ENCODE measurements at regions not wholly inside any gene's neighbourhood (a gene's known extent, or its start where the extent isn't known, plus 50 kb on each side); places are given as distances from the start of the nearest gene placed in this dataset.
"Not testable (repeated sequence)": the region's sequence is repeated elsewhere in the genome, so short reads cannot be mapped to it uniquely, and the experiment has no call there.

- H3K4me3 ChIP-seq (ENCODE audit: low read depth, low read length), result no peak overlapping the region
- H3K9me3 ChIP-seq (ENCODE audit: control insufficient read depth, insufficient read depth, low read length), result no peaks in the 10 kb centered on the region
- H3K9ac ChIP-seq (ENCODE audit: low read depth, low read length), result no peak overlapping the region
- H3K4me1 ChIP-seq (ENCODE audit: control insufficient read depth, insufficient read depth, low read length), result no peaks in the 10 kb centered on the region
- no peaks in the 10 kb centered on the region for H3K36me3 ChIP-seq (ENCODE audit: control insufficient read depth, insufficient read depth, low read length)
- no peaks in the 10 kb centered on the region for H3K27me3 ChIP-seq (ENCODE audit: control insufficient read depth, insufficient read depth, low read length)
Measured at GRCh38 chr1:104331763-104332162, 582.1 kb downstream of the AMY1C start.

GRCh38 chr1:104337927-104338326 is 588.2 kb downstream of the AMY1C start:
- H3K4me3 ChIP-seq (ENCODE audit: low read depth, low read length); H3K4me1 ChIP-seq (ENCODE audit: control insufficient read depth, insufficient read depth, low read length); H3K36me3 ChIP-seq (ENCODE audit: control insufficient read depth, insufficient read depth, low read length); H3K9ac ChIP-seq (ENCODE audit: low read depth, low read length); H3K27me3 ChIP-seq (ENCODE audit: control insufficient read depth, insufficient read depth, low read length); H3K9me3 ChIP-seq (ENCODE audit: control insufficient read depth, insufficient read depth, low read length): not testable (repeated sequence)

GRCh38 chr1:104341944-104342343 is 592.2 kb downstream of the AMY1C start:
- no peaks in the 10 kb centered on the region for H3K9me3 ChIP-seq (ENCODE audit: control insufficient read depth, insufficient read depth, low read length)
- H3K9ac ChIP-seq (ENCODE audit: low read depth, low read length), result no peak overlapping the region
- no peak overlapping the region for H3K4me3 ChIP-seq (ENCODE audit: low read depth, low read length)
- no peaks in the 10 kb centered on the region for H3K27me3 ChIP-seq (ENCODE audit: control insufficient read depth, insufficient read depth, low read length)
- H3K4me1 ChIP-seq (ENCODE audit: control insufficient read depth, insufficient read depth, low read length), result no peaks in the 10 kb centered on the region
- H3K36me3 ChIP-seq (ENCODE audit: control insufficient read depth, insufficient read depth, low read length), result no peaks in the 10 kb centered on the region

GRCh38 chr1:104348277-104348676 is 598.6 kb downstream of the AMY1C start:
- H3K9me3 ChIP-seq (ENCODE audit: control insufficient read depth, insufficient read depth, low read length), result no peaks in the 10 kb centered on the region
- no peaks in the 10 kb centered on the region for H3K27me3 ChIP-seq (ENCODE audit: control insufficient read depth, insufficient read depth, low read length)
- no peaks in the 10 kb centered on the region for H3K36me3 ChIP-seq (ENCODE audit: control insufficient read depth, insufficient read depth, low read length)
- no peak overlapping the region for H3K9ac ChIP-seq (ENCODE audit: low read depth, low read length)
- H3K4me3 ChIP-seq (ENCODE audit: low read depth, low read length), result no peak overlapping the region
- no peaks in the 10 kb centered on the region for H3K4me1 ChIP-seq (ENCODE audit: control insufficient read depth, insufficient read depth, low read length)

GRCh38 chr1:104353580-104353979 is 603.9 kb downstream of the AMY1C start:
- H3K4me3 ChIP-seq (ENCODE audit: low read depth, low read length), result no peak overlapping the region
- no peak overlapping the region for H3K9ac ChIP-seq (ENCODE audit: low read depth, low read length)
- H3K9me3 ChIP-seq (ENCODE audit: control insufficient read depth, insufficient read depth, low read length), result no peaks in the 10 kb centered on the region
- H3K27me3 ChIP-seq (ENCODE audit: control insufficient read depth, insufficient read depth, low read length), result no peaks in the 10 kb centered on the region
- no peaks in the 10 kb centered on the region for H3K4me1 ChIP-seq (ENCODE audit: control insufficient read depth, insufficient read depth, low read length)
- no peaks in the 10 kb centered on the region for H3K36me3 ChIP-seq (ENCODE audit: control insufficient read depth, insufficient read depth, low read length)

- Histone ChIP-seq H3K9me3 (ENCODE audit: control insufficient read depth, insufficient read depth, low read length) (no peaks in the 10 kb centered on the region), H3K4me3 (ENCODE audit: low read depth, low read length) (no peak overlapping the region), H3K4me1 (ENCODE audit: control insufficient read depth, insufficient read depth, low read length) (no peaks in the 10 kb centered on the region), H3K27me3 (ENCODE audit: control insufficient read depth, insufficient read depth, low read length) (no peaks in the 10 kb centered on the region), H3K9ac (ENCODE audit: low read depth, low read length) (no peak overlapping the region), H3K36me3 (ENCODE audit: control insufficient read depth, insufficient read depth, low read length) (no peaks in the 10 kb centered on the region)
Measured at GRCh38 chr1:104358086-104358485, 608.4 kb downstream of the AMY1C start.

- H3K9me3 ChIP-seq (ENCODE audit: control insufficient read depth, insufficient read depth, low read length), result no peaks in the 10 kb centered on the region
- H3K27me3 ChIP-seq (ENCODE audit: control insufficient read depth, insufficient read depth, low read length), result no peaks in the 10 kb centered on the region
Measured at GRCh38 chr1:104358621-104359020, 608.9 kb downstream of the AMY1C start.

GRCh38 chr1:104378414-104378813 is 628.7 kb downstream of the AMY1C start:
- H3K4me1 ChIP-seq (ENCODE audit: control insufficient read depth, insufficient read depth, low read length), result peaks cover 6% of the 10 kb centered on the region
- H3K36me3 ChIP-seq (ENCODE audit: control insufficient read depth, insufficient read depth, low read length), result no peaks in the 10 kb centered on the region
- no peaks in the 10 kb centered on the region for H3K27me3 ChIP-seq (ENCODE audit: control insufficient read depth, insufficient read depth, low read length)
- no peaks in the 10 kb centered on the region for H3K9me3 ChIP-seq (ENCODE audit: control insufficient read depth, insufficient read depth, low read length)
- no peak overlapping the region for H3K9ac ChIP-seq (ENCODE audit: low read depth, low read length)
- no peak overlapping the region for H3K4me3 ChIP-seq (ENCODE audit: low read depth, low read length)

More at GRCh38 chr1:104358621-104359020, 608.9 kb downstream of the AMY1C start:
- no peaks in the 10 kb centered on the region for H3K4me1 ChIP-seq (ENCODE audit: control insufficient read depth, insufficient read depth, low read length)
- H3K36me3 ChIP-seq (ENCODE audit: control insufficient read depth, insufficient read depth, low read length), result no peaks in the 10 kb centered on the region
- no peak overlapping the region for H3K4me3 ChIP-seq (ENCODE audit: low read depth, low read length)
- H3K9ac ChIP-seq (ENCODE audit: low read depth, low read length), result no peak overlapping the region

- H3K4me1 ChIP-seq (ENCODE audit: control insufficient read depth, insufficient read depth, low read length), result peaks cover 6% of the 10 kb centered on the region
- no peaks in the 10 kb centered on the region for H3K9me3 ChIP-seq (ENCODE audit: control insufficient read depth, insufficient read depth, low read length)
- no peak overlapping the region for H3K4me3 ChIP-seq (ENCODE audit: low read depth, low read length)
- no peak overlapping the region for H3K9ac ChIP-seq (ENCODE audit: low read depth, low read length)
- H3K36me3 ChIP-seq (ENCODE audit: control insufficient read depth, insufficient read depth, low read length), result no peaks in the 10 kb centered on the region
- H3K27me3 ChIP-seq (ENCODE audit: control insufficient read depth, insufficient read depth, low read length), result no peaks in the 10 kb centered on the region
Measured at GRCh38 chr1:104380003-104380402, 630.3 kb downstream of the AMY1C start.

- no peak overlapping the region for H3K9ac ChIP-seq (ENCODE audit: low read depth, low read length)
- no peaks in the 10 kb centered on the region for H3K27me3 ChIP-seq (ENCODE audit: control insufficient read depth, insufficient read depth, low read length)
- no peaks in the 10 kb centered on the region for H3K36me3 ChIP-seq (ENCODE audit: control insufficient read depth, insufficient read depth, low read length)
- H3K4me1 ChIP-seq (ENCODE audit: control insufficient read depth, insufficient read depth, low read length), result no peaks in the 10 kb centered on the region
- no peaks in the 10 kb centered on the region for H3K9me3 ChIP-seq (ENCODE audit: control insufficient read depth, insufficient read depth, low read length)
- H3K4me3 ChIP-seq (ENCODE audit: low read depth, low read length), result no peak overlapping the region
Measured at GRCh38 chr1:104387716-104388508, 638.2 kb downstream of the AMY1C start.

GRCh38 chr1:104392552-104392951 is 642.9 kb downstream of the AMY1C start:
- H3K36me3 ChIP-seq (ENCODE audit: control insufficient read depth, insufficient read depth, low read length), result no peaks in the 10 kb centered on the region
- no peaks in the 10 kb centered on the region for H3K9me3 ChIP-seq (ENCODE audit: control insufficient read depth, insufficient read depth, low read length)
- H3K4me1 ChIP-seq (ENCODE audit: control insufficient read depth, insufficient read depth, low read length), result no peaks in the 10 kb centered on the region
- no peak overlapping the region for H3K4me3 ChIP-seq (ENCODE audit: low read depth, low read length)
- H3K27me3 ChIP-seq (ENCODE audit: control insufficient read depth, insufficient read depth, low read length), result no peaks in the 10 kb centered on the region
- H3K9ac ChIP-seq (ENCODE audit: low read depth, low read length), result no peak overlapping the region

GRCh38 chr1:104402178-104402577 is 652.5 kb downstream of the AMY1C start:
- Histone ChIP-seq H3K9me3 (ENCODE audit: control insufficient read depth, insufficient read depth, low read length) (no peaks in the 10 kb centered on the region), H3K4me3 (ENCODE audit: low read depth, low read length) (no peak overlapping the region), H3K36me3 (ENCODE audit: control insufficient read depth, insufficient read depth, low read length) (no peaks in the 10 kb centered on the region), H3K4me1 (ENCODE audit: control insufficient read depth, insufficient read depth, low read length) (no peaks in the 10 kb centered on the region), H3K9ac (ENCODE audit: low read depth, low read length) (no peak overlapping the region), H3K27me3 (ENCODE audit: control insufficient read depth, insufficient read depth, low read length) (no peaks in the 10 kb centered on the region)

Data from iPS-15b (cell line).